Keratinocyte (primary cell): ENCODE measurements at regions not wholly inside any gene's neighbourhood (a gene's known extent, or its start where the extent isn't known, plus 50 kb on each side); places are given as distances from the start of the nearest gene placed in this dataset.

Experiments used
- DNase-seq: peaks from one replicate; pipeline ENCODE4 v3.0.0-alpha.2; 2011; ENCODE audit warnings: low read depth, missing footprints, low spot score
- FAIRE-seq: peaks from 2 replicates; lab custom pipeline; 2011; peaks lifted over from hg19 to GRCh38; lab: Jason Lieb, UNC
- H2AFZ ChIP-seq: 2 replicates; pipeline ENCODE4 v1.6.0; 2012; ENCODE audit warnings: low read length, control low read depth, inconsistent platforms; ENCODE audit not compliant: control insufficient read depth
- H3K27ac ChIP-seq: 2 replicates; pipeline ENCODE4 v1.5.1; 2011; ENCODE audit warnings: low read length; ENCODE audit not compliant: control insufficient read depth, insufficient read depth
- H3K27me3 ChIP-seq: 3 replicates; pipeline ENCODE4 v1.6.0; 2011; ENCODE audit warnings: low read length; ENCODE audit not compliant: control insufficient read depth, insufficient read depth; ENCODE audit errors: extremely low read depth
- H3K36me3 ChIP-seq, 2 experiments: 2 replicates in 1 of 2; 3 replicates in 1 of 2; pipeline ENCODE4 v1.5.1; 2011; ENCODE audit warnings: low read length in 2 of 2, mild to moderate bottlenecking in 1 of 2; ENCODE audit not compliant: control insufficient read depth in 2 of 2, insufficient read depth in 2 of 2; ENCODE audit errors: extremely low read depth in 1 of 2
- H3K4me1 ChIP-seq: 3 replicates; pipeline ENCODE4 v1.5.1; 2011; ENCODE audit warnings: low read length; ENCODE audit not compliant: control insufficient read depth, insufficient read depth; ENCODE audit errors: extremely low read depth
- H3K4me2 ChIP-seq: 3 replicates; pipeline ENCODE4 v1.6.0; 2011; ENCODE audit warnings: low read depth, low read length; ENCODE audit not compliant: control insufficient read depth, insufficient read depth; ENCODE audit errors: extremely low read depth
- H3K4me3 ChIP-seq, 3 experiments: fragments of 200-600 bp in 1 of 3; sonication (generic) in 1 of 3; 2 replicates in 2 of 3; 3 replicates in 1 of 3; pipeline ENCODE4 v1.5.1; 2011 to 2016; ENCODE audit warnings: low read length in 3 of 3, mild to moderate bottlenecking in 3 of 3, control low read depth in 2 of 3, inconsistent platforms in 1 of 3, low read depth in 1 of 3, mixed read lengths in 1 of 3, mixed run types in 1 of 3, moderate library complexity in 1 of 3; ENCODE audit not compliant: control insufficient read depth in 2 of 3, insufficient read depth in 2 of 3; ENCODE audit errors: extremely low read depth in 1 of 3
- H3K79me2 ChIP-seq: 2 replicates; pipeline ENCODE4 v1.6.0; 2012; ENCODE audit warnings: low read length; ENCODE audit not compliant: control insufficient read depth, insufficient read depth
- H3K9ac ChIP-seq: 3 replicates; pipeline ENCODE4 v1.6.0; 2011; ENCODE audit warnings: low read length; ENCODE audit not compliant: control insufficient read depth, insufficient read depth; ENCODE audit errors: extremely low read depth
- H3K9me1 ChIP-seq: 3 replicates; pipeline ENCODE4 v1.6.0; 2011; ENCODE audit warnings: low read length; ENCODE audit not compliant: control insufficient read depth, insufficient read depth; ENCODE audit errors: extremely low read depth
- H3K9me3 ChIP-seq: 2 replicates; pipeline ENCODE4 v1.5.1; 2012; ENCODE audit warnings: low read depth, low read length; ENCODE audit not compliant: control insufficient read depth
- H4K20me1 ChIP-seq: 3 replicates; pipeline ENCODE4 v1.6.0; 2011; ENCODE audit warnings: low read length; ENCODE audit not compliant: control insufficient read depth, insufficient read depth; ENCODE audit errors: extremely low read depth
- EZH2 ChIP-seq: IDR thresholded peaks from one replicate; pipeline ENCODE4 v1.6.1; 2012; ENCODE audit warnings: inconsistent platforms, mild to moderate bottlenecking, low read length, moderate library complexity
- dilution Hi-C: fragments of 300-500 bp; cut with MboI; formaldehyde crosslinking; loops from one replicate; pipeline ENCODE4 v1.7.0; 2020; ENCODE audit warnings: low sequenced_read_pairs; ENCODE audit not compliant: extremely low pct_ligation_motif_present
- TF ChIP-seq, protein P1 (sequence below), 3 experiments: IDR thresholded peaks in 1 of 3; conservative IDR thresholded peaks in 1 of 3; optimal IDR thresholded peaks in 1 of 3; 2 replicates in 2 of 3; 3 replicates in 1 of 3; pipeline versions ENCODE3 to v1.5.1; 2011; ENCODE audit warnings: low read length in 3 of 3, mild to moderate bottlenecking in 3 of 3, moderate library complexity in 2 of 3, control low read depth in 1 of 3, inconsistent platforms in 1 of 3; ENCODE audit not compliant: insufficient read depth in 2 of 3; ENCODE audit errors: extremely low read depth in 1 of 3

DNA sequence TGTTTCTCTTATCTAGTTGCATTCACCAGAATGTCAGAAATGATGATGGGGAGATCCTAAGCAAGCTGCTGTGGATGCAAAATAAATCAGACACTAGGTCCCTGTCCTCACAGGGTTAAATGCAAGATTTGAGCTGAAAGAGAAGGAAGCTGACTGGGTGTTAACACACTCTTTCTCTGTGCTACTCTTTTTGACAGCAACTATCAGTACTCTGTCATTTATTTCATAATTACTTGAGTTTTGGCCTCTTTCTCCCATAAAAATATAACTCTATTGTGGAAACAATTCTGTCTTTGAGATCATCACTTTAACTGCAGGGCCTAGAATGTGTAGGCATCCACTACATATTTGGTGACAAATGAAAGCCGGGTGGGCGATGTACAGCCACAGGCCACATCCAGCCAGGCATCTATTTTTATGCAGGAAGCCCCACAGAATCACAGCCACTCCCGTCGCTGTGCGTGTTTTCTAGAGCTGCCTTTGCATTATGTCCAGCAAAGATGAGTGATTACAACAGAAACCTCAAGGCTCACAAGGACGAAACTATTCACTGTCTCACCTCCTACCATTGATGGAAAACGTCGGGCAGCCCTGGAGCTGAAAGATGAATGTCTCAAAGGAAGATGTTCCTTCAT is 849.0 kb downstream of the RNF144A start:
- Histone ChIP-seq H3K27ac (no peak overlapping the region), H3K27me3 (no peaks in the 10 kb centered on the region), H3K9me3 (peaks cover 4% of the 10 kb centered on the region), H3K79me2 (no peaks in the 10 kb centered on the region), H3K4me1 (no peaks in the 10 kb centered on the region), H2AFZ (no peak overlapping the region), H3K9me1 (no peaks in the 10 kb centered on the region), H3K4me3 (no peak overlapping the region), H3K9ac (no peak overlapping the region), H3K4me2 (no peak overlapping the region), H4K20me1 (no peaks in the 10 kb centered on the region), H3K36me3 (no peaks in the 10 kb centered on the region)
- DNase-seq (no peak), FAIRE-seq (no peak)
- dilution Hi-C loops, result no loop called here
- no peak for TF ChIP-seq EZH2
- TF ChIP-seq, protein P1, sequence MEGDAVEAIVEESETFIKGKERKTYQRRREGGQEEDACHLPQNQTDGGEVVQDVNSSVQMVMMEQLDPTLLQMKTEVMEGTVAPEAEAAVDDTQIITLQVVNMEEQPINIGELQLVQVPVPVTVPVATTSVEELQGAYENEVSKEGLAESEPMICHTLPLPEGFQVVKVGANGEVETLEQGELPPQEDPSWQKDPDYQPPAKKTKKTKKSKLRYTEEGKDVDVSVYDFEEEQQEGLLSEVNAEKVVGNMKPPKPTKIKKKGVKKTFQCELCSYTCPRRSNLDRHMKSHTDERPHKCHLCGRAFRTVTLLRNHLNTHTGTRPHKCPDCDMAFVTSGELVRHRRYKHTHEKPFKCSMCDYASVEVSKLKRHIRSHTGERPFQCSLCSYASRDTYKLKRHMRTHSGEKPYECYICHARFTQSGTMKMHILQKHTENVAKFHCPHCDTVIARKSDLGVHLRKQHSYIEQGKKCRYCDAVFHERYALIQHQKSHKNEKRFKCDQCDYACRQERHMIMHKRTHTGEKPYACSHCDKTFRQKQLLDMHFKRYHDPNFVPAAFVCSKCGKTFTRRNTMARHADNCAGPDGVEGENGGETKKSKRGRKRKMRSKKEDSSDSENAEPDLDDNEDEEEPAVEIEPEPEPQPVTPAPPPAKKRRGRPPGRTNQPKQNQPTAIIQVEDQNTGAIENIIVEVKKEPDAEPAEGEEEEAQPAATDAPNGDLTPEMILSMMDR (optimal IDR thresholded peaks at IDR 0.05 in 1 of 3, IDR thresholded peaks at IDR 0.05 in 1 of 3, conservative IDR thresholded peaks at IDR 0.05 in 1 of 3; ENCODE audit: extremely low read depth in 1 of 3, insufficient read depth in 2 of 3, low read length in 3 of 3), result no peak

DNA sequence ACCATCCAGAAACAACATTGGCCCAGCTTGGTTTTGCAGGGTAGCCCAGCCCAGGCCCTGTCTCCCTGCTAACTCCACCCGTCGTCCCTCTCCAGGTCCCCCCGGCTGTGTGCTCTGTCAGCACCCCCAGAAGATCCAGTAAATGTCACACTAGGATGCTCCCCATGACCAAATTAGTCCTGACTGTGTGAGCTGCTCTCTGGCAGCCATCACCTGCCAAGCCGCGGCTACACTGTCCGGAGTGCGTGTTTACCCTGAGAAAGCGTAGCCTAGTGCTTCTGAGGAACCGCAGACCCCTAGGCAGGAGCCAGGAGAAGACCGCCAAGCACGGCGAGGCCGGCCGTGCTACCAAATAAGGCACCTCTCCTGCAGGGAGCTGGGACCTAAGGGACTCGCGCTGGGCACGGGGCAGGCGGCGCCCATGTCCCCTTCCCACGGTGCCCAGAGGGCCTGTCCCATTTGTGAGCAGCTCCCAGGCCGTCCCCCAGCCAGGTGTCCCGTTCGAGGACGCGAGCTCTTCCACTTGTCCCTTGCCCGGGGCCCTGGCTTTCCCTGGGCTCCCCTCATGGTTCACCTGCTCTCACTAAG is 849.9 kb downstream of the RNF144A start:
- Histone ChIP-seq H3K9me3 (peaks cover 4% of the 10 kb centered on the region), H3K4me1 (no peaks in the 10 kb centered on the region), H4K20me1 (no peaks in the 10 kb centered on the region), H3K4me3 (no peak overlapping the region), H3K4me2 (no peak overlapping the region), H3K9ac (no peak overlapping the region), H2AFZ (no peak overlapping the region), H3K36me3 (no peaks in the 10 kb centered on the region), H3K27ac (no peak overlapping the region), H3K27me3 (no peaks in the 10 kb centered on the region), H3K9me1 (no peaks in the 10 kb centered on the region), H3K79me2 (no peaks in the 10 kb centered on the region)
- dilution Hi-C loops, result no loop called here
- FAIRE-seq (no peak), DNase-seq (no peak)
- no peak for TF ChIP-seq EZH2
- TF ChIP-seq, protein P1 (optimal IDR thresholded peaks at IDR 0.05 in 1 of 3, IDR thresholded peaks at IDR 0.05 in 1 of 3, conservative IDR thresholded peaks at IDR 0.05 in 1 of 3; ENCODE audit: extremely low read depth in 1 of 3, insufficient read depth in 2 of 3, low read length in 3 of 3), result no peak
